ENCODE measurements at regions not wholly inside any gene's neighbourhood (a gene's known extent, or its start where the extent isn't known, plus 50 kb on each side); places are given as distances from the start of the nearest gene placed in this dataset.

- DNase-seq (ENCODE audit: low spot score), result no peak
- Histone ChIP-seq H3K4me2 (no peak overlapping the region), H2AFZ (replicated peaks) (no peak overlapping the region), H3K9ac (no peak overlapping the region), H3K4me1 (peaks cover 8% of the 10 kb centered on the region), H3K79me2 (ENCODE audit: low read depth) (no peaks in the 10 kb centered on the region), H4K20me1 (ENCODE audit: low read depth) (no peaks in the 10 kb centered on the region), H3K9me3 (ENCODE audit: low read depth) (no peaks in the 10 kb centered on the region), H3K27me3 (no peaks in the 10 kb centered on the region), H3F3A (ENCODE audit: low read depth) (no peaks in the 10 kb centered on the region), H3K4me3 (no peak overlapping the region), H3K36me3 (no peaks in the 10 kb centered on the region), H3K27ac (no peak overlapping the region)
- no peaks in the 10 kb centered on the region for H3K4me1 Mint-ChIP-seq
- H3K4me3 Mint-ChIP-seq, result no peak overlapping the region
- H3K27ac Mint-ChIP-seq, result no peak overlapping the region
- peaks cover 2% of the 10 kb centered on the region for H3K36me3 Mint-ChIP-seq
- TF ChIP-seq CTCF (IDR thresholded peaks at IDR 0.05), result no peak
- no peak for TF ChIP-seq EZH2phosphoT487 (IDR thresholded peaks at IDR 0.05)
- no peak for TF ChIP-seq EZH2 (IDR thresholded peaks at IDR 0.05)
- peaks cover 8% of the 10 kb centered on the region for H3K27me3 Mint-ChIP-seq (ENCODE audit: insufficient read depth, low read depth)
- peaks cover 15% of the 10 kb centered on the region for H3K9me3 Mint-ChIP-seq
These were observed 121.4 kb upstream of the WSCD1 start for GRCh38 chr17:5948811-5949210.

- no peak overlapping the region for H3K27ac ChIP-seq
These were observed 119.3 kb upstream of the WSCD1 start for GRCh38 chr17:5950878-5951277.

GRCh38 chr17:5951912-5952311, 118.3 kb upstream of the WSCD1 start:
- Histone ChIP-seq H2AFZ (replicated peaks) (no peak overlapping the region), H3K9ac (no peak overlapping the region), H3K4me2 (no peak overlapping the region), H3K27me3 (no peaks in the 10 kb centered on the region), H3K9me3 (ENCODE audit: low read depth) (no peaks in the 10 kb centered on the region), H3K27ac (no peak overlapping the region), H3K4me3 (no peak overlapping the region), H4K20me1 (ENCODE audit: low read depth) (no peaks in the 10 kb centered on the region), H3K79me2 (ENCODE audit: low read depth) (no peaks in the 10 kb centered on the region), H3F3A (ENCODE audit: low read depth) (no peaks in the 10 kb centered on the region), H3K4me1 (peaks cover 8% of the 10 kb centered on the region), H3K36me3 (no peaks in the 10 kb centered on the region)
- Mint-ChIP-seq H3K4me3 (no peak overlapping the region), H3K36me3 (no peaks in the 10 kb centered on the region), H3K27ac (no peak overlapping the region), H3K4me1 (no peaks in the 10 kb centered on the region), H3K27me3 (ENCODE audit: insufficient read depth, low read depth) (peaks cover 8% of the 10 kb centered on the region), H3K9me3 (peaks cover 10% of the 10 kb centered on the region)
- TF ChIP-seq EZH2phosphoT487 (IDR thresholded peaks at IDR 0.05), result no peak
- no peak for TF ChIP-seq CTCF (IDR thresholded peaks at IDR 0.05)
- no peak for TF ChIP-seq EZH2 (IDR thresholded peaks at IDR 0.05)
- DNase-seq (ENCODE audit: low spot score), result no peak

More at GRCh38 chr17:5950878-5951277, 119.3 kb upstream of the WSCD1 start:
- Histone ChIP-seq H3K4me1 (peaks cover 8% of the 10 kb centered on the region), H3K9me3 (ENCODE audit: low read depth) (no peaks in the 10 kb centered on the region), H3K4me2 (no peak overlapping the region), H3K36me3 (no peaks in the 10 kb centered on the region), H3K27me3 (no peaks in the 10 kb centered on the region), H2AFZ (replicated peaks) (no peak overlapping the region), H3K9ac (no peak overlapping the region), H4K20me1 (ENCODE audit: low read depth) (no peaks in the 10 kb centered on the region), H3K79me2 (ENCODE audit: low read depth) (no peaks in the 10 kb centered on the region), H3K4me3 (no peak overlapping the region), H3F3A (ENCODE audit: low read depth) (no peaks in the 10 kb centered on the region)
- TF ChIP-seq EZH2 (IDR thresholded peaks at IDR 0.05), result no peak
- no peak for TF ChIP-seq CTCF (IDR thresholded peaks at IDR 0.05)
- no peak for TF ChIP-seq EZH2phosphoT487 (IDR thresholded peaks at IDR 0.05)
- Mint-ChIP-seq H3K4me1 (no peaks in the 10 kb centered on the region), H3K36me3 (peaks cover 2% of the 10 kb centered on the region), H3K27ac (no peak overlapping the region), H3K9me3 (peaks cover 15% of the 10 kb centered on the region), H3K4me3 (no peak overlapping the region), H3K27me3 (ENCODE audit: insufficient read depth, low read depth) (peaks cover 11% of the 10 kb centered on the region)
- peak; percentile 16 for DNase-seq (ENCODE audit: low spot score)
